Coronary artery (tissue), 2 donors: ENCODE measurements at regions not wholly inside any gene's neighbourhood (a gene's known extent, or its start where the extent isn't known, plus 50 kb on each side); places are given as distances from the start of the nearest gene placed in this dataset.

Experiments used
- DNase-seq: peaks from one replicate; pipeline ENCODE4 v3.0.0-alpha.2; 2017; ENCODE audit warnings: low spot score
- H3K27ac ChIP-seq, 2 donors: fragments of 200-600 bp; sonication (generic); one replicate each; pipeline ENCODE4 v1.5.1; 2016 to 2019
- H3K4me3 ChIP-seq: fragments of 200-600 bp; sonication (generic); 2 replicates; pipeline ENCODE4 v1.5.1; 2016; ENCODE audit warnings: mild to moderate bottlenecking, moderate library complexity
- CTCF ChIP-seq: fragments of 200-600 bp; sonication (generic); IDR thresholded peaks from one replicate; pipeline ENCODE4 v1.5.1; 2019; ENCODE audit warnings: antibody characterized with exemption

GRCh38 chr5:109951758-109952157, 262.0 kb downstream of the MAN2A1 start:
- no peak for DNase-seq
- no peak overlapping the region for H3K27ac ChIP-seq
- no peak for TF ChIP-seq CTCF
- no peak overlapping the region for H3K4me3 ChIP-seq

GRCh38 chr5:109953761-109954160, 264.0 kb downstream of the MAN2A1 start:
- DNase-seq: no peak
- no peak for TF ChIP-seq CTCF
- Histone ChIP-seq H3K4me3 (no peak overlapping the region), H3K27ac (no peak overlapping the region)

GRCh38 chr5:109956884-109957283, 267.2 kb downstream of the MAN2A1 start:
- no peak overlapping the region for H3K4me3 ChIP-seq
- no peak for DNase-seq
- TF ChIP-seq CTCF: no peak
- H3K27ac ChIP-seq: no peak overlapping the region

DNA sequence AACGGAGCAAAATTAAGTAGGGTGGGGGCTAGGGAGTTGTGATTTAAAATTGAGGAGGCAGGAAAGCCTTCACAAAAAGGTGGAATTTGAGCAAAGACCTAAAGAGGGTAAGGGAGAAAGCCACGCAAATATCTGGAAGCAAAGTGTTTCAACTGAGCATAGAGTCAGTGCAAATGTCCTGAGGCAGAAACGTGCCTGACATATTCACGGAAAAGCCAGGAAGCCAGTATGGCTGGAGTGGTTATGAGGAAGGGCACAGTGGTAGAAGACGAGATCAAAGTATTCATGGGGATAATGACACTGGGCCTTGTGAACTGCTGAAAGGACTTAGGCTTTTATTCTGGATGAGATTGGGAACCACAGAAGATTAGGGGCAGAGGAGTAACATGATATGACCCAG, 268.4 kb downstream of the MAN2A1 start:
- DNase-seq: no peak
- Histone ChIP-seq H3K4me3 (no peak overlapping the region), H3K27ac (no peak overlapping the region)
- TF ChIP-seq CTCF: no peak

DNA sequence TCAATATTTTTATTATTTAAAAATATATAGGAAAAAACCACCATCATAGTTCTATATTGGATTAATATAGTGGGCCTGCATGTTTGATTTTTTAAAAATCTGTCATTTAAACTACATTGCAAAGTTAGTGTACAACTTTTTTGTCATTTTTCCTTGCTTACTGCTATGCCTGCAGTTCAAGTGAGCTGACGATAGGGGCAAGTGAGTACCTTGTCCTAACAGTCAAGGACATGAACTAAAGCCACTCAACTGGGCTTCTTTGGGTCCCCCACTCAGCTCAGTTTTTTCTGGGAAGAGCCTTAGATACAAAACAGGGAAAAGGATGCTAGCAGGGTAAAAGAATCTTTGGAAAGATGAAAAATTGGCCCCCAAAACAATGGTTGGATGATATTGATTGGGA, 269.9 kb downstream of the MAN2A1 start:
- Histone ChIP-seq H3K4me3 (no peak overlapping the region), H3K27ac (no peak overlapping the region)
- DNase-seq: no peak
- TF ChIP-seq CTCF: no peak

DNA sequence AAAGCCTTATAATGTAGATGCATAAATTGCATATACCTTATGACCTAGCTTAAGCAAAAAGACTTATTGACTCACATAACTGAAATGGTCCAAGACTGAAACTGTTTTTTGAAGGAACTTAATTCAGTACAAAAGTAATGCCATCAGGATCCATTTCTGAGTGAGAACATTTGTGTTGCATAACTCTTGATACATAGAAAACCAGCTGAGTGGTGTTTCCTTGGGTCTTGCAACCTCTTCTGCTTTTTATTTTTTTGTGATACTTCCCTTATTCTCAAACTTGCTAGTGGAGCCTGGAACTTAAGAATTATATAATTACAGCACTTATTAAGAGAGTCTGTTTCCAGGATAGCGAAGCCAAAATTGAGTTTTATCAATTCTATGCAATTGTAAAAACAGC, 272.0 kb downstream of the MAN2A1 start:
- no peak for DNase-seq
- no peak overlapping the region for H3K4me3 ChIP-seq
- no peak for TF ChIP-seq CTCF
- H3K27ac ChIP-seq: no peak overlapping the region

- Histone ChIP-seq H3K4me3 (no peak overlapping the region), H3K27ac (no peak overlapping the region)
- DNase-seq: no peak
- TF ChIP-seq CTCF: no peak
Observed at GRCh38 chr5:109962882-109963603, 273.3 kb downstream of the MAN2A1 start.
